Ishikawa (cell line): ENCODE measurements at regions not wholly inside any gene's neighbourhood (a gene's known extent, or its start where the extent isn't known, plus 50 kb on each side); places are given as distances from the start of the nearest gene placed in this dataset.

Source experiments
- CEBPB ChIP-seq: IDR thresholded peaks from 2 replicates; pipeline ENCODE4 v1.6.1; 2012
- CREB1 ChIP-seq: IDR thresholded peaks from 2 replicates; pipeline ENCODE4 v1.6.1; 2012; ENCODE audit warnings: low read depth
- EGR1 ChIP-seq: IDR thresholded peaks from 2 replicates; pipeline ENCODE4 v1.6.1; 2012
- EP300 ChIP-seq: IDR thresholded peaks from 2 replicates; pipeline ENCODE4 v1.6.1; 2012; ENCODE audit warnings: borderline replicate concordance
- FOXM1 ChIP-seq: IDR thresholded peaks from 2 replicates; pipeline ENCODE4 v1.6.1; 2012; ENCODE audit warnings: low read depth, borderline replicate concordance
- NFIC ChIP-seq: IDR thresholded peaks from 2 replicates; pipeline ENCODE4 v1.6.1; 2012
- RAD21 ChIP-seq: IDR thresholded peaks from 2 replicates; pipeline ENCODE4 v1.6.1; 2012; ENCODE audit warnings: low read depth
- TAF1 ChIP-seq: IDR thresholded peaks from 2 replicates; pipeline ENCODE4 v1.6.1; 2012; ENCODE audit warnings: low read depth, mild to moderate bottlenecking
- TCF12 ChIP-seq: IDR thresholded peaks from 2 replicates; pipeline ENCODE4 v1.6.1; 2012; ENCODE audit warnings: low read depth
- TEAD4 ChIP-seq: IDR thresholded peaks from 2 replicates; pipeline ENCODE4 v1.6.1; 2012
- YY1 ChIP-seq: IDR thresholded peaks from 2 replicates; pipeline ENCODE4 v1.6.1; 2012; ENCODE audit warnings: low read depth
- ZBTB7A ChIP-seq: IDR thresholded peaks from 2 replicates; pipeline ENCODE4 v1.6.1; 2012; ENCODE audit warnings: low read depth
- TF ChIP-seq, protein P1 (sequence below): IDR thresholded peaks from 2 replicates; pipeline ENCODE4 v1.6.1; 2012; ENCODE audit warnings: low read depth, mild to moderate bottlenecking
- TF ChIP-seq, protein P2 (sequence below): IDR thresholded peaks from 2 replicates; pipeline ENCODE4 v1.6.1; 2012
- TF ChIP-seq, protein P3 (sequence below): IDR thresholded peaks from 2 replicates; pipeline ENCODE4 v1.6.1; 2012

DNA sequence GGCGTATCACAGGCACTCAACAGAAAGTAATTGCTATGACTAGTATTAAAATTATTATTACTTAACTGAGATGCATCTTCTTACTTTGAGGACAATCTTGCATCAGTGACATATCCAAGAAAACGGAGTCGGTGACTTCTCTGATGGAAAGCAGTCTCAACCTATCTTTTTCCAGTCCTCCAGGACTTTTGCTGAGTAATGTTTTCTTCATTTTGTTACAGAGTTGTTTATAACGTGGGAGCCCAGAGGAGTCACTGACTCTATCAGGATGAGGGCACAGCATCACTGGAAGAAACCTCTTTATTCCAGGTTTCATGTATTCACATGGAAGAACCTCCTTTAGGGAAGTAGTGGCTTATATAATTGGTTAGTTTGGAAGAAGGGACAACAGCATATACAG, 51.5 kb upstream of the MELK start:
- TF ChIP-seq EGR1 (no peak), EP300 (no peak)

DNA sequence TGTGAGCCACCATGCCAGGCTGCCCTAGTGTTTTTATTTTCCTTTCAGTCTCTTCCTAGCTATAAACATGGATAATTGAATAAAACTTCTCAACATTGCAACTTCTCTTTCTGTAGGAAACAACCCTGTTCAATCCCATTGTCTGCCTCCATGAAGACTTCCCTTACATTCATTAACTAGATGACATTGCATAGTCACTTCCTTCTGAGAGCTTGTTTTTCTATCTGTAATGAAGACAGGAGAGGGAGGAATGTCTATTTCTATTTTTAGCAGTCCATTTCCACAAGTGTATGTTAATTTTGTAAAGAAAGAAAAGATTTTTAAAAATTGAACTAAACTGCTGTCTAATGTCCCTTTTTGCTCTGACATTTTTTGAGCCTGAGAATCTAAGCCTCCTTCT, 55.6 kb upstream of the MELK start:
- TF ChIP-seq CREB1 (no peak), TAF1 (no peak), FOXM1 (no peak), RAD21 (no peak), EP300 (no peak), TCF12 (no peak), ZBTB7A (no peak), EGR1 (no peak), CEBPB (no peak)
- TF ChIP-seq, protein P1, sequence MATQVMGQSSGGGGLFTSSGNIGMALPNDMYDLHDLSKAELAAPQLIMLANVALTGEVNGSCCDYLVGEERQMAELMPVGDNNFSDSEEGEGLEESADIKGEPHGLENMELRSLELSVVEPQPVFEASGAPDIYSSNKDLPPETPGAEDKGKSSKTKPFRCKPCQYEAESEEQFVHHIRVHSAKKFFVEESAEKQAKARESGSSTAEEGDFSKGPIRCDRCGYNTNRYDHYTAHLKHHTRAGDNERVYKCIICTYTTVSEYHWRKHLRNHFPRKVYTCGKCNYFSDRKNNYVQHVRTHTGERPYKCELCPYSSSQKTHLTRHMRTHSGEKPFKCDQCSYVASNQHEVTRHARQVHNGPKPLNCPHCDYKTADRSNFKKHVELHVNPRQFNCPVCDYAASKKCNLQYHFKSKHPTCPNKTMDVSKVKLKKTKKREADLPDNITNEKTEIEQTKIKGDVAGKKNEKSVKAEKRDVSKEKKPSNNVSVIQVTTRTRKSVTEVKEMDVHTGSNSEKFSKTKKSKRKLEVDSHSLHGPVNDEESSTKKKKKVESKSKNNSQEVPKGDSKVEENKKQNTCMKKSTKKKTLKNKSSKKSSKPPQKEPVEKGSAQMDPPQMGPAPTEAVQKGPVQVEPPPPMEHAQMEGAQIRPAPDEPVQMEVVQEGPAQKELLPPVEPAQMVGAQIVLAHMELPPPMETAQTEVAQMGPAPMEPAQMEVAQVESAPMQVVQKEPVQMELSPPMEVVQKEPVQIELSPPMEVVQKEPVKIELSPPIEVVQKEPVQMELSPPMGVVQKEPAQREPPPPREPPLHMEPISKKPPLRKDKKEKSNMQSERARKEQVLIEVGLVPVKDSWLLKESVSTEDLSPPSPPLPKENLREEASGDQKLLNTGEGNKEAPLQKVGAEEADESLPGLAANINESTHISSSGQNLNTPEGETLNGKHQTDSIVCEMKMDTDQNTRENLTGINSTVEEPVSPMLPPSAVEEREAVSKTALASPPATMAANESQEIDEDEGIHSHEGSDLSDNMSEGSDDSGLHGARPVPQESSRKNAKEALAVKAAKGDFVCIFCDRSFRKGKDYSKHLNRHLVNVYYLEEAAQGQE: no peak
- TF ChIP-seq, protein P2, sequence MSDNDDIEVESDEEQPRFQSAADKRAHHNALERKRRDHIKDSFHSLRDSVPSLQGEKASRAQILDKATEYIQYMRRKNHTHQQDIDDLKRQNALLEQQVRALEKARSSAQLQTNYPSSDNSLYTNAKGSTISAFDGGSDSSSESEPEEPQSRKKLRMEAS: no peak
- TF ChIP-seq, protein P3, sequence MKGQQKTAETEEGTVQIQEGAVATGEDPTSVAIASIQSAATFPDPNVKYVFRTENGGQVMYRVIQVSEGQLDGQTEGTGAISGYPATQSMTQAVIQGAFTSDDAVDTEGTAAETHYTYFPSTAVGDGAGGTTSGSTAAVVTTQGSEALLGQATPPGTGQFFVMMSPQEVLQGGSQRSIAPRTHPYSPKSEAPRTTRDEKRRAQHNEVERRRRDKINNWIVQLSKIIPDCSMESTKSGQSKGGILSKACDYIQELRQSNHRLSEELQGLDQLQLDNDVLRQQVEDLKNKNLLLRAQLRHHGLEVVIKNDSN: no peak

DNA sequence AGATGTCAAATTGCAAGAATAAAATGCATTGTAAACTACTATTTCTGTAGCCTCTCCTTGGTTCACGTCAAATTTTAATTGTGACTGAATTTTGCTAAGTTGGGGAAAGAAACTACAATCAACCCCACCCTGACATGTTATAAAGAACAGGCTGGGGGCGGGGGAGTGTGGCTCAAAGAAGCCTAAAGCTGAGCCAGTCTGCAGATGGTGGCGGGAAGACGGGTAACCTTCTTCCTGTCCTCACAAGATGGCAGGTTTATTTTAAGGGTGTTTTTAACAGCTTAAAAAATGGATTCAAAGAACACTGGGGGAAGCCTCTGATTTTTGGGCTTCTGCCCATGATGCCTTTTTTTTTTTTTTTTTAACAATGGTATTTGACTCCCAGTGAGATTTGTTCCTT, 68.5 kb upstream of the MELK start:
- no peak for TF ChIP-seq CEBPB
- no peak for TF ChIP-seq EP300
- no peak for TF ChIP-seq TAF1
- TF ChIP-seq CREB1: no peak
- TF ChIP-seq RAD21: no peak
- TF ChIP-seq TCF12: no peak
- TF ChIP-seq, protein P3: no peak
- TF ChIP-seq ZBTB7A: no peak

DNA sequence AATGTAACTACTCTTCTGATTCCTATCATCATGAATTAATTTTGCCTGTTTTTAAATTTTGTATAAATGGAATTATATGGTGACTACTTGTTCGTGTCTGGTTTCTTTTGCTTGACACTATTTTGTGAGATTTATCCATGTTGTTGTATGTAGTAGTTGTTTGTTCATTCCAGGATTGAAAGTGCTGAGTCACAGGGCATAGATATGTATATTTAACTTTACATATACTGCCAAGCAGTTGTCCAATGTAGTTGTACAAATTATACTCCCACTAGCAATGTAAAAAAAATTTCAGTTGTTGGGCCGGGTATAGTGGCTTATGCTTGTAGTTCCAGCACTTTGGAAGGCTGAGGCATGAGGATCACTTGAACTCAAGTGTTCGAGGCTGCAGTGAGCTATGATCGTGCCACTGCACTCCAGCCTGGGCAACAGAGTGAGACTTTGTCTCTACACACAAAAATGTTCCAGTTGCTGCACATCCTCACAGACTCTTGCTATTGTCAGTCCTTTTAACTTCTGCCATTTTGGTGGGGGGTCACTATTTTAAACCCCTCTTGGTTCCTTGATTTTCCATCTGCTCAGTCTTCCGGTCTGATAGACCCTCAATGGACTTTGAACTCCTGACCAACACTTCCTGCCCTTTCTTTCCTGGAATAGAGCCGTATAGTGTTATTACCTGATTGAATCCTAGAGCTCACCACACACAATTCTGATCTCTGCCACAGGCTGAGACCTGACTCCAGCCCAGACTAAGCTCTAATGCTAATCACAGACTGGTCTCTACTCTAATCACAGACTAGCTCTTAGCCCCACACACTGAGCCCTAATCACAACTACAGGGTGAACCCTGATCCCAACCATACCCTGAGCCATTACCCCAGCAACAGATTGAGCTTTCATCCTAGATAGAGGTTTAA, 69.3 kb upstream of the MELK start:
- no peak for TF ChIP-seq EGR1
- no peak for TF ChIP-seq CEBPB
- no peak for TF ChIP-seq ZBTB7A
- no peak for TF ChIP-seq TCF12
- no peak for TF ChIP-seq CREB1
- TF ChIP-seq TAF1: no peak
- TF ChIP-seq NFIC: no peak
- TF ChIP-seq, protein P2: no peak
- TF ChIP-seq, protein P1: no peak
- no peak for TF ChIP-seq FOXM1
- no peak for TF ChIP-seq YY1
- TF ChIP-seq, protein P3: no peak
- no peak for TF ChIP-seq TEAD4
- TF ChIP-seq RAD21: no peak
- no peak for TF ChIP-seq EP300

DNA sequence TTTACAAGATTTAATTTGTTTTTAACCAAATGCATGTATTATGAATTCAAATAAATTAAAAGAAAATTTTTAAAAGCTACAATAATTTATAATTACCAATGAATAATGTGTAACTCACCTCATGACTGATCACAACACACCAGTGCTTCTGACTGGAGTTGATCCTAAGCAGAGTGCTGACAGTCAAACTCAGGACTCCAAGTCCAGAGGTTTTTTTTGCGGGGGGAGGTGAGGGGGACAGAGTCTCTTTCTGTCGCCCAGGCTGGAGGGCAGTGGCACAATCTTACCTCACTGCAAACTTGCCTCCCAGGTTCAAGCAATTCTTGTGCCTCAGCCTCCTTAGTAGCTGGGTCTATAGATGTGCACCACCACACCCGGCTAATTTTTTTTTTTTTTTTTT, 71.0 kb upstream of the MELK start:
- TF ChIP-seq TCF12: no peak
- no peak for TF ChIP-seq EP300
- no peak for TF ChIP-seq ZBTB7A
- TF ChIP-seq, protein P3: no peak
- TF ChIP-seq, protein P2: no peak
- TF ChIP-seq FOXM1: no peak
- TF ChIP-seq NFIC: no peak
